ENCODE measurements at regions not wholly inside any gene's neighbourhood (a gene's known extent, or its start where the extent isn't known, plus 50 kb on each side); places are given as distances from the start of the nearest gene placed in this dataset.

DNA sequence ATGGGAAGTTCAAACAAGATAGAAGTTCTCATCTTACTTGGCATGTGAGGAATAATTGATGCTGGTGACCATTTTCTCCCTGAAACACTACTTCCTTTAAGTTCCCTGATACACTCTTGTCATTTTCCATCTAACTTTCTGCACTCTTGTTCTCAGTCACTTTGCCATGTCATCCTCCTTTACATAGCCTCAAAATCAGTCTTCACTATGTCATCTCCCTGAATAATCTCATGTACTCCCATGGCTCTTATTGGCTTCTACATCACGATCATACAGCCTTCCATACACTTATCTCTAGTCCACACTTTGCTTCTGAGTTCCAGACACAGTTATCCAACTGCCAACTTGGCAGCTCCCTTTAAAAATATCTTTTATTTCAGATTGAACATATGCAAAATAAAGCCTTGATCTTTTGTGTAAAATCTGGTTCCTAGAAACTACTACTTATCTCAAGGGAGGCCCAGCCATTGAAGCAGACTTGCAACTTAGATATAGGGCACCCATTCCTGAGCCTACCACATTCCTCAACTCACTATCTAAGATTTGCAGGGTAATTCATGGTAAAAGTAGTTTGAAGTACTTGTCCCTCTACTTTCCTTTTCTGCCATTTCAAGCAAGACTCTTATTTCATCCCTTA, 1070.2 kb upstream of the NXPH2 start:
- no peaks in the 10 kb centered on the region for H3K27me3 Mint-ChIP-seq (ENCODE audit: unreplicated experiment)
- no peak overlapping the region for H3K27ac Mint-ChIP-seq (ENCODE audit: unreplicated experiment)
- no peak for DNase-seq
- no peaks in the 10 kb centered on the region for H3K4me1 Mint-ChIP-seq (ENCODE audit: low read depth, unreplicated experiment)
- no peaks in the 10 kb centered on the region for H3K9me3 Mint-ChIP-seq (ENCODE audit: unreplicated experiment)
- H3K36me3 Mint-ChIP-seq (ENCODE audit: unreplicated experiment) = no peaks in the 10 kb centered on the region
- no peak overlapping the region for H3K4me3 Mint-ChIP-seq (ENCODE audit: unreplicated experiment)
- TF ChIP-seq, protein P1, sequence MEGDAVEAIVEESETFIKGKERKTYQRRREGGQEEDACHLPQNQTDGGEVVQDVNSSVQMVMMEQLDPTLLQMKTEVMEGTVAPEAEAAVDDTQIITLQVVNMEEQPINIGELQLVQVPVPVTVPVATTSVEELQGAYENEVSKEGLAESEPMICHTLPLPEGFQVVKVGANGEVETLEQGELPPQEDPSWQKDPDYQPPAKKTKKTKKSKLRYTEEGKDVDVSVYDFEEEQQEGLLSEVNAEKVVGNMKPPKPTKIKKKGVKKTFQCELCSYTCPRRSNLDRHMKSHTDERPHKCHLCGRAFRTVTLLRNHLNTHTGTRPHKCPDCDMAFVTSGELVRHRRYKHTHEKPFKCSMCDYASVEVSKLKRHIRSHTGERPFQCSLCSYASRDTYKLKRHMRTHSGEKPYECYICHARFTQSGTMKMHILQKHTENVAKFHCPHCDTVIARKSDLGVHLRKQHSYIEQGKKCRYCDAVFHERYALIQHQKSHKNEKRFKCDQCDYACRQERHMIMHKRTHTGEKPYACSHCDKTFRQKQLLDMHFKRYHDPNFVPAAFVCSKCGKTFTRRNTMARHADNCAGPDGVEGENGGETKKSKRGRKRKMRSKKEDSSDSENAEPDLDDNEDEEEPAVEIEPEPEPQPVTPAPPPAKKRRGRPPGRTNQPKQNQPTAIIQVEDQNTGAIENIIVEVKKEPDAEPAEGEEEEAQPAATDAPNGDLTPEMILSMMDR (IDR thresholded peaks at IDR 0.05; ENCODE audit: partially characterized antibody, unreplicated experiment) = no peak

DNA sequence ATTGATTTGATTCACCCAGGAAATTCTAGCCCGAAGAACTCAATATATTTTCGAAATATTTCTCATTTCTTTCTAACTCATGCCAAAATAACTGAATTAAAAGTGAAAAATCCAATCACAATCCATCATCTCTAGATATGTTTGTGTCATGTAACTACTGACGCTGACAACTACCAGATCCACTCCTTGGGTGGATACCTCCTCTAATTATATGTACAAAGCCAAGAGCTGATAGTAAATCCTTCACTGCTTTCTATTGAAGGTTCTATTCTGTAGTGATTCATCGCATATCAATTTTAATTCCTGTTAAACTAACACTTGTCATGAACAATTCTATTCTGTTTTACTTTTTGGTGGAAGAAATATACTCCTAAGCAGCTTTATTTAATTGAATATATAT, 1056.6 kb upstream of the NXPH2 start:
- H3K4me3 Mint-ChIP-seq (ENCODE audit: unreplicated experiment) = no peak overlapping the region
- TF ChIP-seq, protein P1 (IDR thresholded peaks at IDR 0.05; ENCODE audit: partially characterized antibody, unreplicated experiment) = no peak
- H3K27ac Mint-ChIP-seq (ENCODE audit: unreplicated experiment) = no peak overlapping the region
- no peaks in the 10 kb centered on the region for H3K27me3 Mint-ChIP-seq (ENCODE audit: unreplicated experiment)
- peaks cover 6% of the 10 kb centered on the region for H3K36me3 Mint-ChIP-seq (ENCODE audit: unreplicated experiment)
- peaks cover 7% of the 10 kb centered on the region for H3K4me1 Mint-ChIP-seq (ENCODE audit: low read depth, unreplicated experiment)
- peaks cover 3% of the 10 kb centered on the region for H3K9me3 Mint-ChIP-seq (ENCODE audit: unreplicated experiment)
- no peak for DNase-seq

DNA sequence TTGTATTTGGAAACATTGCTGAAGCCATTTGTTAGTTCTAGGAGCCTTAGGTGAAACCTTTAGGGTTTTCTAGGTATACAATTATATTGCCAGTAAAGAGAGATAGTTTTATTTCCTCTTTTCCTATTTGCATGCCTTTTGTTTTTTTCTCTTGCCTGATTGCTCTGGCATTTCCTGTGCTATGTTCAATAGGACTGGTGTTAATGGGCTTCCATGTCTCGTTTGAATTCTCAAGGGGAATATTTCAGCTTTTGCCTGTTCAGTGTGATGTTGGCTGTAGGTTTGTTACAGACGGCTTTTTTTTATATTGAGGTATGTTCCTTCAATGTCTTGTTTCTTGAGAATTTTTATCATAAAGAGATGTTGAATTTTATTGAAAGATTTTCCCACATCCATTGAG, 1054.9 kb upstream of the NXPH2 start:
- Mint-ChIP-seq H3K4me3 (ENCODE audit: unreplicated experiment) (no peak overlapping the region), H3K36me3 (ENCODE audit: unreplicated experiment) (no peaks in the 10 kb centered on the region), H3K27ac (ENCODE audit: unreplicated experiment) (no peak overlapping the region), H3K27me3 (ENCODE audit: unreplicated experiment) (no peaks in the 10 kb centered on the region), H3K9me3 (ENCODE audit: unreplicated experiment) (no peaks in the 10 kb centered on the region), H3K4me1 (ENCODE audit: low read depth, unreplicated experiment) (peaks cover 7% of the 10 kb centered on the region)
- no peak for DNase-seq
- TF ChIP-seq, protein P1 (IDR thresholded peaks at IDR 0.05; ENCODE audit: partially characterized antibody, unreplicated experiment) = no peak

DNA sequence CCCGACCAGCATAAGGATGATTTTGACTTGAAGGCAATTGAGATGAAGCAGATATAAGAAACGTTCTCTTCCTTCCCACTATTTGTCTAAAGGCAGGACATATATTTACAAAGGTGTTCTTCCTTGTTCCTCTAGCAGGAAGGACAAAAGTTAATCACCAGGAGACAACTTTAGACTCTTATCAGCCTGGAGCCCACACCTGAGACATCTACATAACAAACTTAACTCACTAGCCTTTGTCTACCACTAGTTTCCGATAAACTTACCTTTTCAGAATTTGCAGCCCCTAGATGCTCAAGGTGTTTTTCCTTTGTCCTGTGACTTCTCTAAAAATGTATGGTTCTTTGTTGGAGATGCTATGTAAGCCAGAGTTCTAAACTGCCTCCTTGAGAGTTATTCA, 1047.8 kb upstream of the NXPH2 start:
- H3K9me3 Mint-ChIP-seq (ENCODE audit: unreplicated experiment) = no peaks in the 10 kb centered on the region
- no peaks in the 10 kb centered on the region for H3K27me3 Mint-ChIP-seq (ENCODE audit: unreplicated experiment)
- H3K4me3 Mint-ChIP-seq (ENCODE audit: unreplicated experiment) = no peak overlapping the region
- TF ChIP-seq, protein P1 (IDR thresholded peaks at IDR 0.05; ENCODE audit: partially characterized antibody, unreplicated experiment) = no peak
- H3K36me3 Mint-ChIP-seq (ENCODE audit: unreplicated experiment) = no peaks in the 10 kb centered on the region
- H3K4me1 Mint-ChIP-seq (ENCODE audit: low read depth, unreplicated experiment) = peaks cover 3% of the 10 kb centered on the region
- no peak overlapping the region for H3K27ac Mint-ChIP-seq (ENCODE audit: unreplicated experiment)
- no peak for DNase-seq

DNA sequence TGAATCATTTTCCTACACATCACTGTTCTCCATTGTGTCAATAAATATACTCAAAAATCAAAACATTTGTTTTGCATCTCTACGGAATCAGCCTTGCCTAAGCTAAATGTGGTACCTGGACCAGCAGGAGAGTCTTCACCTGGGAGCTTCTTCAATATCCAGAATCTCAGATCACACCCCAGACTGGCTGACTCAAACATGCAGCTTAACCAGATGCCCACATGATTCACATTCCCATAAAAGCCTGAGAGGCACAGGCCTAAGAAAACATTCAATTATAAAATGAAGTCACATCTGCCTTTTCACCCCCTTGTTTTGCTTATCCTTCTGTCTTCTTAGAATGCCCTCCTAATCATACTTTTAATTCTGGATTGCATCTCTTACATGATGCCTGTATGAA, 1045.5 kb upstream of the NXPH2 start:
- no peak overlapping the region for H3K27ac Mint-ChIP-seq (ENCODE audit: unreplicated experiment)
- H3K4me3 Mint-ChIP-seq (ENCODE audit: unreplicated experiment) = no peak overlapping the region
- DNase-seq = no peak
- no peaks in the 10 kb centered on the region for H3K27me3 Mint-ChIP-seq (ENCODE audit: unreplicated experiment)
- peaks cover 5% of the 10 kb centered on the region for H3K36me3 Mint-ChIP-seq (ENCODE audit: unreplicated experiment)
- TF ChIP-seq, protein P1 (IDR thresholded peaks at IDR 0.05; ENCODE audit: partially characterized antibody, unreplicated experiment) = no peak
- H3K4me1 Mint-ChIP-seq (ENCODE audit: low read depth, unreplicated experiment) = peaks cover 3% of the 10 kb centered on the region
- H3K9me3 Mint-ChIP-seq (ENCODE audit: unreplicated experiment) = peaks cover 2% of the 10 kb centered on the region

All from glutamatergic neuron (in vitro differentiated cells).